Body of pancreas (tissue), 4 donors: ENCODE measurements at regions not wholly inside any gene's neighbourhood (a gene's known extent, or its start where the extent isn't known, plus 50 kb on each side); places are given as distances from the start of the nearest gene placed in this dataset.

Experiments
- CTCF ChIP-seq, 7 experiments: fragments of 450-650 bp in 4 of 7; fragments of 200-600 bp in 3 of 7; sonication (generic) in 3 of 7; IDR thresholded peaks; one replicate each; pipeline ENCODE4 v1.5.1; 2016 to 2019; ENCODE audit warnings: antibody characterized with exemption in 7 of 7
- POLR2A ChIP-seq, 3 donors: fragments of 450-650 bp; IDR thresholded peaks; one replicate each; pipeline ENCODE4 v1.6.1; 2016; ENCODE audit warnings: antibody characterized with exemption in 3 of 3, mild to moderate bottlenecking in 2 of 3

GRCh38 chr4:127311371-127311770, 321.4 kb upstream of the INTU start:
- TF ChIP-seq POLR2A (IDR thresholded peaks at IDR 0.05) (no peak), CTCF (IDR thresholded peaks at IDR 0.05) (no peak)
